GM23248 (cell line): ENCODE measurements at regions not wholly inside any gene's neighbourhood (a gene's known extent, or its start where the extent isn't known, plus 50 kb on each side); places are given as distances from the start of the nearest gene placed in this dataset.
A peak's percentile ranks its signal among the peaks of the same experiment; 100 is the strongest.

Source experiments
- DNase-seq: peaks from one replicate; pipeline ENCODE4 v3.0.0-alpha.2; 2015
- H2AFZ ChIP-seq: fragments of 200-600 bp; sonication (generic); 2 replicates; pipeline ENCODE4 v1.6.1; 2016; ENCODE audit warnings: antibody characterized with exemption
- H3F3A ChIP-seq: fragments of 200-600 bp; sonication (generic); 2 replicates; pipeline ENCODE4 v1.6.1; 2016; ENCODE audit warnings: mild to moderate bottlenecking, antibody characterized with exemption, mixed run types; ENCODE audit not compliant: insufficient read depth
- H3K27ac ChIP-seq: fragments of 200-600 bp; sonication (generic); 2 replicates; pipeline ENCODE4 v1.5.1; 2016; ENCODE audit warnings: mild to moderate bottlenecking
- H3K27me3 ChIP-seq: fragments of 200-600 bp; sonication (generic); replicated peaks from 2 replicates; pipeline ENCODE4 v1.6.1; 2016; ENCODE audit warnings: mild to moderate bottlenecking; ENCODE audit not compliant: insufficient read depth
- H3K36me3 ChIP-seq: fragments of 200-600 bp; sonication (generic); 2 replicates; pipeline ENCODE4 v1.6.1; 2016; ENCODE audit warnings: low read depth, mild to moderate bottlenecking
- H3K4me1 ChIP-seq: fragments of 200-600 bp; sonication (generic); 2 replicates; pipeline ENCODE4 v1.6.1; 2016; ENCODE audit warnings: mild to moderate bottlenecking; ENCODE audit not compliant: insufficient read depth
- H3K4me2 ChIP-seq: fragments of 200-600 bp; sonication (generic); one replicate; pipeline ENCODE4 v1.6.1; 2016; ENCODE audit warnings: mild to moderate bottlenecking; ENCODE audit not compliant: unreplicated experiment
- H3K4me3 ChIP-seq: fragments of 200-600 bp; sonication (generic); 2 replicates; pipeline ENCODE4 v1.5.1; 2016; ENCODE audit warnings: mild to moderate bottlenecking
- H3K79me2 ChIP-seq: fragments of 200-600 bp; sonication (generic); 2 replicates; pipeline ENCODE4 v1.6.1; 2016; ENCODE audit warnings: mild to moderate bottlenecking; ENCODE audit not compliant: insufficient read depth
- H3K9ac ChIP-seq: fragments of 200-600 bp; sonication (generic); 2 replicates; pipeline ENCODE4 v1.6.1; 2016; ENCODE audit warnings: mild to moderate bottlenecking
- H3K9me2 ChIP-seq: fragments of 200-600 bp; sonication (generic); 2 replicates; pipeline ENCODE4 v1.6.1; 2016; ENCODE audit warnings: mixed run types, mild to moderate bottlenecking, moderate library complexity; ENCODE audit not compliant: insufficient read depth
- H3K9me3 ChIP-seq: fragments of 200-600 bp; sonication (generic); one replicate; pipeline ENCODE4 v1.6.1; 2017; ENCODE audit warnings: low read depth
- H4K20me1 ChIP-seq: fragments of 200-600 bp; sonication (generic); 2 replicates; pipeline ENCODE4 v1.6.0; 2016; ENCODE audit not compliant: insufficient read depth
- EZH2 ChIP-seq: fragments of 200-600 bp; sonication (generic); IDR thresholded peaks from 2 replicates; pipeline ENCODE4 v1.6.1; 2018; ENCODE audit warnings: antibody characterized with exemption, mild to moderate bottlenecking; ENCODE audit not compliant: insufficient read depth, poor library complexity, severe bottlenecking
- EZH2phosphoT487 ChIP-seq: fragments of 200-600 bp; sonication (generic); IDR thresholded peaks from 2 replicates; pipeline ENCODE4 v1.6.1; 2018; ENCODE audit warnings: antibody characterized with exemption, moderate library complexity, mild to moderate bottlenecking, low read depth; ENCODE audit not compliant: insufficient read depth
- WGBS, 2 experiments: methylation state at CpG; one replicate each; pipeline ENCODE4 v1.1.6; 2015 to 2017; ENCODE audit warnings: low lambda C conversion rate in 2 of 2, low coverage in 1 of 2; ENCODE audit errors: missing lambda C conversion rate in 2 of 2; 5-methylcytosine and 5-hydroxymethylcytosine counted together
- in situ Hi-C: fragments of 300-500 bp; cut with MboI; formaldehyde crosslinking; loops from 2 replicates; pipeline ENCODE4 v1.15.0; 2020

- no peaks in the 10 kb centered on the region for H3K36me3 ChIP-seq
- H3K9me2 ChIP-seq, result no peaks in the 10 kb centered on the region
- H3K4me3 ChIP-seq, result no peak overlapping the region
- H3K27me3 ChIP-seq, result no peaks in the 10 kb centered on the region; the same call in 1 of the 2 replicates
- no peaks in the 10 kb centered on the region for H3F3A ChIP-seq
- in situ Hi-C loops, result no loop called here
- TF ChIP-seq EZH2, result no peak
- TF ChIP-seq EZH2phosphoT487, result no peak
- H3K9ac ChIP-seq, result no peak overlapping the region
- H4K20me1 ChIP-seq, result no peaks in the 10 kb centered on the region
- H3K4me2 ChIP-seq, result no peak overlapping the region
- H3K27ac ChIP-seq, result no peak overlapping the region
- no peaks in the 10 kb centered on the region for H3K9me3 ChIP-seq
- no peak overlapping the region for H2AFZ ChIP-seq
- no peaks in the 10 kb centered on the region for H3K79me2 ChIP-seq
- WGBS, 2 experiments, result 91 to 98% methylated on average over 11 of the region's 11 CpGs
- DNase-seq, result no peak
- no peaks in the 10 kb centered on the region for H3K4me1 ChIP-seq
Observed at GRCh38 chr9:16153221-16153620, 600.4 kb downstream of the CCDC171 start.

GRCh38 chr9:16153741-16154140, 600.9 kb downstream of the CCDC171 start:
- WGBS, 2 experiments, result 96 to 99% methylated on average over 2 of the region's 2 CpGs

GRCh38 chr9:16154521-16155078, 601.8 kb downstream of the CCDC171 start:
- no peak overlapping the region for H3K27ac ChIP-seq
- H3K9me3 ChIP-seq, result no peaks in the 10 kb centered on the region
- H2AFZ ChIP-seq, result peak overlapping the region; percentile 71
- no peak for TF ChIP-seq EZH2phosphoT487
- TF ChIP-seq EZH2, result no peak
- in situ Hi-C loops, result no loop called here
- H3K27me3 ChIP-seq, result no peaks in the 10 kb centered on the region; the same call in 1 of the 2 replicates
- no peaks in the 10 kb centered on the region for H3F3A ChIP-seq
- H3K79me2 ChIP-seq, result no peaks in the 10 kb centered on the region
- H3K36me3 ChIP-seq, result no peaks in the 10 kb centered on the region
- peak; percentile 66 for DNase-seq
- H3K9me2 ChIP-seq, result no peaks in the 10 kb centered on the region
- no peak overlapping the region for H3K9ac ChIP-seq
- no peaks in the 10 kb centered on the region for H4K20me1 ChIP-seq
- 9 to 16% methylated on average over 28 of the region's 28 CpGs for WGBS, 2 experiments
- H3K4me3 ChIP-seq, result peak overlapping the region; percentile 56
- peak overlapping the region; percentile 60 for H3K4me2 ChIP-seq
- no peaks in the 10 kb centered on the region for H3K4me1 ChIP-seq

More at GRCh38 chr9:16153741-16154140, 600.9 kb downstream of the CCDC171 start:
- no peaks in the 10 kb centered on the region for H3F3A ChIP-seq
- no peaks in the 10 kb centered on the region; the same call in 1 of the 2 replicates for H3K27me3 ChIP-seq
- no peak overlapping the region for H3K9ac ChIP-seq
- no peaks in the 10 kb centered on the region for H3K9me3 ChIP-seq
- no peak overlapping the region for H3K4me2 ChIP-seq
- no peak for DNase-seq
- no peaks in the 10 kb centered on the region for H3K4me1 ChIP-seq
- H3K79me2 ChIP-seq, result no peaks in the 10 kb centered on the region
- in situ Hi-C loops, result no loop called here
- H3K9me2 ChIP-seq, result no peaks in the 10 kb centered on the region
- no peak overlapping the region for H3K4me3 ChIP-seq
- H2AFZ ChIP-seq, result no peak overlapping the region
- TF ChIP-seq EZH2, result no peak
- TF ChIP-seq EZH2phosphoT487, result no peak
- H3K36me3 ChIP-seq, result no peaks in the 10 kb centered on the region
- H4K20me1 ChIP-seq, result no peaks in the 10 kb centered on the region
- H3K27ac ChIP-seq, result no peak overlapping the region

GRCh38 chr9:16155878-16156277, 603.0 kb downstream of the CCDC171 start:
- Histone ChIP-seq H3K4me3 (no peak overlapping the region), H3K9me3 (no peaks in the 10 kb centered on the region), H4K20me1 (no peaks in the 10 kb centered on the region), H2AFZ (no peak overlapping the region), H3F3A (no peaks in the 10 kb centered on the region), H3K79me2 (no peaks in the 10 kb centered on the region), H3K9ac (no peak overlapping the region), H3K27me3 (no peaks in the 10 kb centered on the region; the same call in 1 of the 2 replicates), H3K9me2 (no peaks in the 10 kb centered on the region), H3K4me1 (no peaks in the 10 kb centered on the region), H3K4me2 (no peak overlapping the region), H3K36me3 (no peaks in the 10 kb centered on the region), H3K27ac (no peak overlapping the region)
- no peak for DNase-seq
- TF ChIP-seq EZH2phosphoT487, result no peak
- 96 to 97% methylated on average over 4 of the region's 4 CpGs for WGBS, 2 experiments
- in situ Hi-C loops, result no loop called here

GRCh38 chr9:16157216-16157615, 604.4 kb downstream of the CCDC171 start:
- H3K27me3 ChIP-seq, result no peaks in the 10 kb centered on the region; the same call in 1 of the 2 replicates
- H3K27ac ChIP-seq, result no peak overlapping the region
- no peaks in the 10 kb centered on the region for H3K36me3 ChIP-seq
- H3K4me3 ChIP-seq, result no peak overlapping the region
- H3F3A ChIP-seq, result no peaks in the 10 kb centered on the region
- H3K9me3 ChIP-seq, result no peaks in the 10 kb centered on the region
- no peaks in the 10 kb centered on the region for H3K9me2 ChIP-seq
- no peaks in the 10 kb centered on the region for H3K4me1 ChIP-seq
- no peak overlapping the region for H3K9ac ChIP-seq
- H2AFZ ChIP-seq, result no peak overlapping the region
- in situ Hi-C loops, result no loop called here
- TF ChIP-seq EZH2phosphoT487, result no peak
- TF ChIP-seq EZH2, result no peak
- WGBS, 2 experiments, result 95 to 100% methylated on average over 3 of the region's 3 CpGs
- DNase-seq, result no peak
- H3K79me2 ChIP-seq, result no peaks in the 10 kb centered on the region
- no peaks in the 10 kb centered on the region for H4K20me1 ChIP-seq
- H3K4me2 ChIP-seq, result no peak overlapping the region
